Cardiac muscle cell (in vitro differentiated cells and primary cell): ENCODE measurements at regions not wholly inside any gene's neighbourhood (a gene's known extent, or its start where the extent isn't known, plus 50 kb on each side); places are given as distances from the start of the nearest gene placed in this dataset.

ENCODE experiments used
- DNase-seq, 2 donors: peaks; one replicate each; pipeline versions ENCODE4 v3.0.0 to v3.0.0-alpha.2; 2010 to 2017; ENCODE audit warnings: low read depth in 1 of 2, low spot score in 1 of 2
- H3K27ac ChIP-seq: fragments of 200-600 bp; sonication (generic); 2 replicates; pipeline ENCODE4 v1.5.1; 2016
- H3K27me3 ChIP-seq: fragments of 200-600 bp; sonication (generic); 2 replicates; pipeline ENCODE4 v1.6.0; 2016; ENCODE audit warnings: control low read depth
- H3K36me3 ChIP-seq: fragments of 200-600 bp; sonication (generic); 2 replicates; pipeline ENCODE4 v1.5.1; 2016; ENCODE audit warnings: control low read depth
- H3K4me1 ChIP-seq: fragments of 200-600 bp; sonication (generic); 2 replicates; pipeline ENCODE4 v1.8.1; 2017; ENCODE audit warnings: low read depth, mild to moderate bottlenecking, mixed run types
- H3K4me3 ChIP-seq: fragments of 200-600 bp; sonication (generic); 2 replicates; pipeline ENCODE4 v1.5.1; 2016; ENCODE audit warnings: mild to moderate bottlenecking
- H3K9me3 ChIP-seq: fragments of 200-600 bp; sonication (generic); 2 replicates; pipeline ENCODE4 v1.5.1; 2017; ENCODE audit warnings: low read depth, mild to moderate bottlenecking, control low read depth
- CTCF ChIP-seq: IDR thresholded peaks from 2 replicates; pipeline ENCODE4 v1.5.1; 2012; ENCODE audit warnings: low read depth, mild to moderate bottlenecking, low read length

GRCh38 chr15:25059698-25060471 is 105.1 kb downstream of the SNRPN start:
- no peak for DNase-seq
- TF ChIP-seq CTCF: no peak
- no peak overlapping the region for H3K27ac ChIP-seq

GRCh38 chr15:25060472-25060803 is 105.7 kb downstream of the SNRPN start:
- H3K27ac ChIP-seq: no peak overlapping the region
- no peak for TF ChIP-seq CTCF
- H3K36me3 ChIP-seq: peaks cover 42% of the 10 kb centered on the region
- no peak overlapping the region for H3K4me3 ChIP-seq
- DNase-seq: no peak
- no peaks in the 10 kb centered on the region for H3K4me1 ChIP-seq
- H3K9me3 ChIP-seq: peaks cover 20% of the 10 kb centered on the region
- H3K27me3 ChIP-seq: no peaks in the 10 kb centered on the region

More at GRCh38 chr15:25059698-25060471, 105.1 kb downstream of the SNRPN start:
- Histone ChIP-seq H3K4me1 (no peaks in the 10 kb centered on the region), H3K4me3 (no peak overlapping the region), H3K9me3 (peaks cover 20% of the 10 kb centered on the region), H3K27me3 (no peaks in the 10 kb centered on the region), H3K36me3 (peaks cover 40% of the 10 kb centered on the region)

- TF ChIP-seq CTCF: no peak
- Histone ChIP-seq H3K9me3 (peaks cover 20% of the 10 kb centered on the region), H3K27me3 (no peaks in the 10 kb centered on the region), H3K36me3 (peaks cover 43% of the 10 kb centered on the region), H3K27ac (no peak overlapping the region), H3K4me1 (no peaks in the 10 kb centered on the region), H3K4me3 (no peak overlapping the region)
- no peak for DNase-seq
These were observed 106.3 kb downstream of the SNRPN start for GRCh38 chr15:25060996-25061620.

- peaks cover 18% of the 10 kb centered on the region for H3K9me3 ChIP-seq
- no peak overlapping the region for H3K27ac ChIP-seq
- no peak for DNase-seq
- H3K36me3 ChIP-seq: peaks cover 38% of the 10 kb centered on the region
- TF ChIP-seq CTCF: no peak
- no peak overlapping the region for H3K4me3 ChIP-seq
- no peaks in the 10 kb centered on the region for H3K27me3 ChIP-seq
- no peaks in the 10 kb centered on the region for H3K4me1 ChIP-seq
These were observed 107.2 kb downstream of the SNRPN start for GRCh38 chr15:25061808-25062550.

- H3K4me1 ChIP-seq: no peaks in the 10 kb centered on the region
- no peak overlapping the region for H3K27ac ChIP-seq
- DNase-seq: no peak
- no peak overlapping the region for H3K4me3 ChIP-seq
- peaks cover 38% of the 10 kb centered on the region for H3K36me3 ChIP-seq
- no peaks in the 10 kb centered on the region for H3K27me3 ChIP-seq
- TF ChIP-seq CTCF: no peak
- H3K9me3 ChIP-seq: peaks cover 17% of the 10 kb centered on the region
These were observed 108.0 kb downstream of the SNRPN start for GRCh38 chr15:25062551-25063430.
